ENCODE measurements at regions not wholly inside any gene's neighbourhood (a gene's known extent, or its start where the extent isn't known, plus 50 kb on each side); places are given as distances from the start of the nearest gene placed in this dataset.
"Not testable (repeated sequence)": the region's sequence is repeated elsewhere in the genome, so short reads cannot be mapped to it uniquely, and the experiment has no call there.

- H3K9me3 ChIP-seq (replicated peaks; ENCODE audit: control insufficient read depth, insufficient read depth, low read length) = no peaks in the 10 kb centered on the region
- H3K27me3 ChIP-seq (ENCODE audit: control insufficient read depth in 2 of 2, insufficient read depth in 2 of 2, low read length in 2 of 2) = peaks cover 0 to 2% of the 10 kb centered on the region in 2 experiments
- DNase-seq (ENCODE audit: low read depth, low spot score) (no peak), FAIRE-seq (no peak)
- H2AFZ ChIP-seq (ENCODE audit: low read depth, low read length) = no peak overlapping the region
- no peak overlapping the region for H3K27ac ChIP-seq (ENCODE audit: insufficient read depth, low read depth, low read length)
- CTCF ChIA-PET = no interaction called here
- BruUV-seq (replicated peaks) = no TSS peak
- no peaks in the 10 kb centered on the region for H4K20me1 ChIP-seq (replicated peaks; ENCODE audit: control insufficient read depth, extremely low read depth, insufficient read depth, low read length)
- H3K79me2 ChIP-seq (ENCODE audit: control insufficient read depth, insufficient read depth, low read length) = no peaks in the 10 kb centered on the region
- H3K9ac ChIP-seq (replicated peaks; ENCODE audit: extremely low read depth, insufficient read depth, low read length) = no peak overlapping the region
- no peak overlapping the region for H3K4me3 ChIP-seq (replicated peaks in 1 of 3; ENCODE audit: insufficient read depth in 1 of 3, low read depth in 1 of 3, low read length in 3 of 3)
- TF ChIP-seq JUN (IDR thresholded peaks at IDR 0.05; ENCODE audit: borderline replicate concordance, insufficient read depth, insufficient read length, low read depth) (no peak), POLR2AphosphoS5 (IDR thresholded peaks at IDR 0.05; ENCODE audit: insufficient read depth, low read depth, low read length) (no peak), GATA2 (IDR thresholded peaks at IDR 0.05; ENCODE audit: insufficient read depth, insufficient read length, low read depth, low read length) (no peak), FOS (IDR thresholded peaks at IDR 0.05; ENCODE audit: borderline replicate concordance, insufficient read depth, low read length) (no peak), EZH2 (IDR thresholded peaks at IDR 0.05; ENCODE audit: borderline replicate concordance, low read depth, low read length, severe bottlenecking) (no peak), POLR2A (IDR thresholded peaks at IDR 0.05; ENCODE audit: low read depth, low read length) (no peak), MAX (IDR thresholded peaks at IDR 0.05; ENCODE audit: insufficient read depth, insufficient read length) (no peak), MYC (IDR thresholded peaks at IDR 0.05; ENCODE audit: low read depth, low read length) (no peak), CTCF (IDR thresholded peaks at IDR 0.05; ENCODE audit: extremely low read depth in 1 of 2, insufficient read depth in 1 of 2, low read depth in 1 of 2, low read length in 2 of 2) (no peak)
- no peaks in the 10 kb centered on the region for H3K4me1 ChIP-seq (ENCODE audit: control insufficient read depth, extremely low read depth, insufficient read depth, low read length)
- intact Hi-C loops (cut with micrococcal nuclease) (no loop called here), dilution Hi-C loops (cut with MboI; ENCODE audit: extremely low pct_ligation_motif_present, low sequenced_read_pairs) (no loop called here)
- H3K9me1 ChIP-seq (replicated peaks; ENCODE audit: control insufficient read depth, extremely low read depth, insufficient read depth, low read length) = no peaks in the 10 kb centered on the region
- no peak overlapping the region for H3K4me2 ChIP-seq (ENCODE audit: insufficient read depth, low read length)
- H3K36me3 ChIP-seq (ENCODE audit: control insufficient read depth in 2 of 2, extremely low read depth in 1 of 2, insufficient read depth in 2 of 2, low read length in 2 of 2) = no peaks in the 10 kb centered on the region
- POLR2A ChIA-PET = no interaction called here
Measured at GRCh38 chr12:7591531-7591930, 74.2 kb downstream of the APOBEC1 start.

- FAIRE-seq; H3K4me2 ChIP-seq (ENCODE audit: insufficient read depth, low read length); intact Hi-C loops (cut with micrococcal nuclease); CTCF ChIA-PET; H3K27ac ChIP-seq (ENCODE audit: insufficient read depth, low read depth, low read length); DNase-seq (ENCODE audit: low read depth, low spot score); H3K9ac ChIP-seq (replicated peaks; ENCODE audit: extremely low read depth, insufficient read depth, low read length); POLR2A ChIA-PET; H3K36me3 ChIP-seq (ENCODE audit: control insufficient read depth in 2 of 2, extremely low read depth in 1 of 2, insufficient read depth in 2 of 2, low read length in 2 of 2); dilution Hi-C loops (cut with MboI; ENCODE audit: extremely low pct_ligation_motif_present, low sequenced_read_pairs); H3K4me3 ChIP-seq (replicated peaks in 1 of 3; ENCODE audit: insufficient read depth in 1 of 3, low read depth in 1 of 3, low read length in 3 of 3); H4K20me1 ChIP-seq (replicated peaks; ENCODE audit: control insufficient read depth, extremely low read depth, insufficient read depth, low read length); H3K79me2 ChIP-seq (ENCODE audit: control insufficient read depth, insufficient read depth, low read length); H3K4me1 ChIP-seq (ENCODE audit: control insufficient read depth, extremely low read depth, insufficient read depth, low read length); H3K27me3 ChIP-seq (ENCODE audit: control insufficient read depth in 2 of 2, insufficient read depth in 2 of 2, low read length in 2 of 2); H2AFZ ChIP-seq (ENCODE audit: low read depth, low read length); BruUV-seq (replicated peaks); H3K9me1 ChIP-seq (replicated peaks; ENCODE audit: control insufficient read depth, extremely low read depth, insufficient read depth, low read length); H3K9me3 ChIP-seq (replicated peaks; ENCODE audit: control insufficient read depth, insufficient read depth, low read length): not testable (repeated sequence)
Measured at GRCh38 chr12:7590085-7590484, 75.6 kb downstream of the APOBEC1 start.
